ENCODE measurements at regions not wholly inside any gene's neighbourhood (a gene's known extent, or its start where the extent isn't known, plus 50 kb on each side); places are given as distances from the start of the nearest gene placed in this dataset.
"Not testable (repeated sequence)": the region's sequence is repeated elsewhere in the genome, so short reads cannot be mapped to it uniquely, and the experiment has no call there.

GRCh38 chr2:76169276-76170008, 458.7 kb upstream of the GCFC2 start:
- DNase-seq (ENCODE audit: low read depth), result no peak

- no peak for DNase-seq (ENCODE audit: low read depth)
Measured at GRCh38 chr2:76163860-76164259, 453.1 kb upstream of the GCFC2 start.

GRCh38 chr2:76160670-76161069, 450.0 kb upstream of the GCFC2 start:
- DNase-seq (ENCODE audit: low read depth), result no peak

GRCh38 chr2:76159042-76159648, 448.4 kb upstream of the GCFC2 start:
- no peak for DNase-seq (ENCODE audit: low read depth)

GRCh38 chr2:76157531-76157930, 446.8 kb upstream of the GCFC2 start:
- DNase-seq (ENCODE audit: low read depth), result no peak

GRCh38 chr2:76154981-76155380, 444.3 kb upstream of the GCFC2 start:
- no peak for DNase-seq (ENCODE audit: low read depth)

GRCh38 chr2:76149846-76150245, 439.1 kb upstream of the GCFC2 start:
- no peak for DNase-seq (ENCODE audit: low read depth)

- DNase-seq (ENCODE audit: low read depth), result not testable (repeated sequence)
Measured at GRCh38 chr2:76139303-76139702, 428.6 kb upstream of the GCFC2 start.

- no peak for DNase-seq (ENCODE audit: low read depth)
Measured at GRCh38 chr2:76128622-76129021, 417.9 kb upstream of the GCFC2 start.

- DNase-seq (ENCODE audit: low read depth), result no peak
Measured at GRCh38 chr2:76120176-76120575, 409.5 kb upstream of the GCFC2 start.

- no peak for DNase-seq (ENCODE audit: low read depth)
Measured at GRCh38 chr2:76089683-76090082, 379.0 kb upstream of the GCFC2 start.

- DNase-seq (ENCODE audit: low read depth), result no peak
Measured at GRCh38 chr2:76083248-76083647, 372.5 kb upstream of the GCFC2 start.

GRCh38 chr2:76082509-76082908, 371.8 kb upstream of the GCFC2 start:
- no peak for DNase-seq (ENCODE audit: low read depth)

GRCh38 chr2:76080154-76080553, 369.4 kb upstream of the GCFC2 start:
- no peak for DNase-seq (ENCODE audit: low read depth)

GRCh38 chr2:76075126-76075525, 364.4 kb upstream of the GCFC2 start:
- no peak for DNase-seq (ENCODE audit: low read depth)

- no peak for DNase-seq (ENCODE audit: low read depth)
Measured at GRCh38 chr2:76073992-76074604, 363.4 kb upstream of the GCFC2 start.

- DNase-seq (ENCODE audit: low read depth), result no peak
Measured at GRCh38 chr2:76050196-76050595, 339.5 kb upstream of the GCFC2 start.

- DNase-seq (ENCODE audit: low read depth), result no peak
Measured at GRCh38 chr2:76044701-76045100, 334.0 kb upstream of the GCFC2 start.

- no peak for DNase-seq (ENCODE audit: low read depth)
Measured at GRCh38 chr2:76039505-76039904, 328.8 kb upstream of the GCFC2 start.

GRCh38 chr2:76027761-76028160, 317.0 kb upstream of the GCFC2 start:
- no peak for DNase-seq (ENCODE audit: low read depth)

- DNase-seq (ENCODE audit: low read depth), result no peak
Measured at GRCh38 chr2:76019128-76019527, 308.4 kb upstream of the GCFC2 start.

GRCh38 chr2:76009484-76009883, 298.8 kb upstream of the GCFC2 start:
- no peak for DNase-seq (ENCODE audit: low read depth)

GRCh38 chr2:76008001-76008702, 297.4 kb upstream of the GCFC2 start:
- no peak for DNase-seq (ENCODE audit: low read depth)
